Fibroblast of lung (primary cell): ENCODE measurements at regions not wholly inside any gene's neighbourhood (a gene's known extent, or its start where the extent isn't known, plus 50 kb on each side); places are given as distances from the start of the nearest gene placed in this dataset.
A peak's percentile ranks its signal among the peaks of the same experiment; 100 is the strongest.

Experiments used
- DNase-seq, 2 donors: peaks; one replicate each; pipeline versions ENCODE4 v3.0.0 to v3.0.0-alpha.2; 2010; ENCODE audit warnings: low read depth in 2 of 2
- H2AFZ ChIP-seq: 2 replicates; pipeline ENCODE4 v1.5.1; 2012; ENCODE audit warnings: low read length, control low read depth, inconsistent platforms
- H3K27ac ChIP-seq: 2 replicates; pipeline ENCODE4 v1.5.1; 2011; ENCODE audit warnings: low read length, control low read depth; ENCODE audit not compliant: insufficient read depth
- H3K27me3 ChIP-seq: 2 replicates; pipeline ENCODE4 v1.5.1; 2011; ENCODE audit warnings: mild to moderate bottlenecking, low read length; ENCODE audit not compliant: control insufficient read depth, insufficient read depth
- H3K36me3 ChIP-seq: 2 replicates; pipeline ENCODE4 v1.5.1; 2011; ENCODE audit warnings: low read length; ENCODE audit not compliant: control insufficient read depth, insufficient read depth
- H3K4me1 ChIP-seq: 2 replicates; pipeline ENCODE4 v1.5.1; 2011; ENCODE audit warnings: low read length; ENCODE audit not compliant: control insufficient read depth, insufficient read depth; ENCODE audit errors: extremely low read depth
- H3K4me2 ChIP-seq: 2 replicates; pipeline ENCODE4 v1.5.1; 2011; ENCODE audit warnings: low read length, control low read depth; ENCODE audit not compliant: insufficient read depth; ENCODE audit errors: extremely low read depth
- H3K4me3 ChIP-seq, 4 experiments: fragments of 200-600 bp in 1 of 4; sonication (generic) in 1 of 4; replicated peaks in 1 of 4; 2 replicates each; pipeline ENCODE4 v1.5.1; 2011 to 2016; ENCODE audit warnings: low read length in 4 of 4, low read depth in 3 of 4, mild to moderate bottlenecking in 3 of 4, control low read depth in 2 of 4, inconsistent platforms in 1 of 4, mixed read lengths in 1 of 4; ENCODE audit not compliant: insufficient read depth in 1 of 4; ENCODE audit errors: control extremely low read depth in 1 of 4
- H3K79me2 ChIP-seq: 2 replicates; pipeline ENCODE4 v1.5.1; 2012; ENCODE audit warnings: mild to moderate bottlenecking, low read length, inconsistent platforms; ENCODE audit not compliant: control insufficient read depth, insufficient read depth
- H3K9ac ChIP-seq: 2 replicates; pipeline ENCODE4 v1.5.1; 2011; ENCODE audit warnings: mild to moderate bottlenecking, low read length, control low read depth; ENCODE audit not compliant: insufficient read depth
- H3K9me3 ChIP-seq: 2 replicates; pipeline ENCODE4 v1.5.1; 2012; ENCODE audit warnings: low read depth, low read length; ENCODE audit not compliant: control insufficient read depth, insufficient read depth
- H4K20me1 ChIP-seq: 2 replicates; pipeline ENCODE4 v1.5.1; 2011; ENCODE audit warnings: low read length; ENCODE audit not compliant: control insufficient read depth, insufficient read depth; ENCODE audit errors: extremely low read depth
- CTCF ChIP-seq, 2 donors: IDR thresholded peaks in 1 of 2; conservative IDR thresholded peaks in 1 of 2; 1 replicate in 1 of 2; 2 replicates in 1 of 2; pipeline ENCODE4 v1.5.1; 2011 to 2012; ENCODE audit warnings: low read length in 2 of 2, control low read depth in 1 of 2, inconsistent platforms in 1 of 2, low read depth in 1 of 2, mild to moderate bottlenecking in 1 of 2
- EZH2 ChIP-seq: IDR thresholded peaks from 2 replicates; pipeline ENCODE4 v1.5.1; 2012; ENCODE audit warnings: low read length, control low read depth, mild to moderate bottlenecking; ENCODE audit errors: missing control alignments

- H3K27ac ChIP-seq, result no peak overlapping the region
- no peaks in the 10 kb centered on the region for H3K9me3 ChIP-seq
- no peaks in the 10 kb centered on the region for H3K36me3 ChIP-seq
- H3K4me2 ChIP-seq, result no peak overlapping the region
- H3K9ac ChIP-seq, result no peak overlapping the region
- no peaks in the 10 kb centered on the region for H3K79me2 ChIP-seq
- no peaks in the 10 kb centered on the region for H3K27me3 ChIP-seq
- peak; percentile 14 to 28 for DNase-seq
- H4K20me1 ChIP-seq, result no peaks in the 10 kb centered on the region
- H3K4me1 ChIP-seq, result no peaks in the 10 kb centered on the region
- no peak overlapping the region for H3K4me3 ChIP-seq
- no peak for TF ChIP-seq CTCF (conservative IDR thresholded peaks at IDR 0.05 in 1 of 2, IDR thresholded peaks at IDR 0.05 in 1 of 2; ENCODE audit: low read depth in 1 of 2, low read length in 2 of 2)
- no peak for TF ChIP-seq EZH2
- H2AFZ ChIP-seq, result no peak overlapping the region
These were observed 163.8 kb downstream of the RBM43 start for GRCh38 chr2:151097895-151098294.

- DNase-seq, result peak; percentile 29 to 55
- TF ChIP-seq EZH2 (no peak), CTCF (conservative IDR thresholded peaks at IDR 0.05 in 1 of 2, IDR thresholded peaks at IDR 0.05 in 1 of 2; ENCODE audit: low read depth in 1 of 2, low read length in 2 of 2) (no peak)
- Histone ChIP-seq H3K27me3 (no peaks in the 10 kb centered on the region), H2AFZ (no peak overlapping the region), H3K9me3 (no peaks in the 10 kb centered on the region), H3K4me2 (no peak overlapping the region), H3K36me3 (no peaks in the 10 kb centered on the region), H3K4me3 (no peak overlapping the region), H3K79me2 (no peaks in the 10 kb centered on the region), H3K9ac (no peak overlapping the region), H4K20me1 (no peaks in the 10 kb centered on the region), H3K4me1 (no peaks in the 10 kb centered on the region), H3K27ac (no peak overlapping the region)
These were observed 164.5 kb downstream of the RBM43 start for GRCh38 chr2:151097128-151097527.

- H4K20me1 ChIP-seq, result no peaks in the 10 kb centered on the region
These were observed 165.4 kb downstream of the RBM43 start for GRCh38 chr2:151096235-151096634.

More at GRCh38 chr2:151096235-151096634, 165.4 kb downstream of the RBM43 start:
- no peak for TF ChIP-seq CTCF (conservative IDR thresholded peaks at IDR 0.05 in 1 of 2, IDR thresholded peaks at IDR 0.05 in 1 of 2; ENCODE audit: low read depth in 1 of 2, low read length in 2 of 2)
- TF ChIP-seq EZH2, result no peak
- Histone ChIP-seq H3K4me1 (no peaks in the 10 kb centered on the region), H3K9ac (no peak overlapping the region), H3K9me3 (no peaks in the 10 kb centered on the region), H3K79me2 (no peaks in the 10 kb centered on the region), H3K36me3 (no peaks in the 10 kb centered on the region), H3K27ac (no peak overlapping the region), H3K4me3 (no peak overlapping the region), H2AFZ (no peak overlapping the region), H3K27me3 (no peaks in the 10 kb centered on the region), H3K4me2 (no peak overlapping the region)
- no peak for DNase-seq
